ENCODE measurements at regions not wholly inside any gene's neighbourhood (a gene's known extent, or its start where the extent isn't known, plus 50 kb on each side); places are given as distances from the start of the nearest gene placed in this dataset.
A peak's percentile ranks its signal among the peaks of the same experiment; 100 is the strongest.

DNA sequence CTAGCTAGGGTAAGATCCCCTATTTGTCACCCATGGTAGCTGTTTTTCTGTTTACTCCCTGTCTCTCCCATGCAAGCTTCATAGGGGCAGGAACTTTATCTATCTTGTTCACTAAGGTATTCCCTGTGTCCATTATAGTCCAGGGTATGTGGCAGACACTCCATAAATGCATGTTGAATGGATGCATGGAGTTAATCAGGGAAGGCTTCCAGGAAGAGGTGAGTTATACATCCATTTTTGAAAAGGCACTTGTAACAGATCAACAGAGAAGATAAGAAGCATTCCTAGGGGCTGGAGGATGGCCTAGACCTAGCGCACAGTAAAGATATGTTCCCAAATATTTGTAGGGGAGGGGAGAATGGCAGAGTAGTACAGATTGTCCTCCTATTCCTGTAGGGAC lies 130.3 kb downstream of the BUD13 start:
- DNase-seq = no peak

DNA sequence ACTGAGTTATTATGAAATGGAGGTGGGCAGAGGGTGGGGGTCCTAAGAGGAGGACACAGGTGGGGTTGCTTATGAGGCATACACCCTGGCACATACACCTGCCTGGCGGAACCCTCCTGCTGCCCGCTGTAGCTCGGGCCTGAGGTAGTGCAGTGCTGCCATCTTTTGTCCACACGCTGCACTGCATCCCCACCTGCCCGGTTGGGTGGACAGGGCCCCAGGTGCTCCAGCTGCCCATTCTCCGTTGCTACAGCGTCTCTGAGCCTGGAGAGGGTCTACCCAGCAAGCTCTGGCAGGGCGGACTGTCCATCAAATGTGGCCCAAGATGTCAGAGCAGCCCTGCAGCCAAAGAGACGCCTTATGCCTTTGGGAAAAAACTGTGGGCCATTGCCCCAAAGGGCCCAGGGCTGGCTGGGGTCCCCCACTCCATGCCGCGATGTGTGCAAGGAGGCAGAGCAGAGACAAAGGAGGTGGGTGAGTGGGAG lies 131.2 kb downstream of the BUD13 start:
- DNase-seq = peak; percentile 47

DNA sequence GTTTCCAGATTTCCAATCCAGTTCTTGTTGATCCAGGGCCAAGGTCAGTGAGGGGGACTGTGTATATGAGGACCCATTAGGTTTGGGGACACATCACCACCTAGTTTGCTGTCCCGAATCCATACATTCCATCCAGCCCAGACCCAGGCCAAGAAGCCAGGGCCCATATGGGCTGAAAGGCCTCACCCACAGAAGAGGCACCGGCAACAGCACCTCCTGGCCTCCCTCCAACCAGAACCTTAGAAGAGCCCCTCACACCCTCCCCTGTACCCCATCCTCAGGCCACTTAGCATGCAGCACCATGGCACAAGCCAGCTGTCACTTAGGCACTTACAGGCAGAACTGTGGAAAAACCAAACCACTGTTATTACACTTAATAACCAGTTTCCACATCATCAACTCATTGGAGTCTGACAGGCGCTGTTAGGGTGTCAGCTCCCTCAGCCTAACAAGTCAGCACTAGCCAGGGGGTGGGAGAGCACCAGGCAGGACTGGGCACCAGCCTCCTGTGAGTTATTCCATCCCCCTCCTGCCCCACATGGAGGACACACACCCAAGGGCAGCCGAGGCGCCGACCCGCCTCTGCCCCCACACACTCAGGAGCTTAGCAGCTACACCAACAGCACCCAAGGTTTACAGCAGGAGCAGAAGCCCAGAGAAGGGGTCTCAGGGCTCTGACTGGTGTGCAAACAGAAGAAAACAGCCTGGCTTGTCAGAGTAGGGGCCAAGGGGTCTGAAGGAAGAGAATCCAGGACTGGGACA lies 132.0 kb downstream of the BUD13 start:
- no peak for DNase-seq

DNA sequence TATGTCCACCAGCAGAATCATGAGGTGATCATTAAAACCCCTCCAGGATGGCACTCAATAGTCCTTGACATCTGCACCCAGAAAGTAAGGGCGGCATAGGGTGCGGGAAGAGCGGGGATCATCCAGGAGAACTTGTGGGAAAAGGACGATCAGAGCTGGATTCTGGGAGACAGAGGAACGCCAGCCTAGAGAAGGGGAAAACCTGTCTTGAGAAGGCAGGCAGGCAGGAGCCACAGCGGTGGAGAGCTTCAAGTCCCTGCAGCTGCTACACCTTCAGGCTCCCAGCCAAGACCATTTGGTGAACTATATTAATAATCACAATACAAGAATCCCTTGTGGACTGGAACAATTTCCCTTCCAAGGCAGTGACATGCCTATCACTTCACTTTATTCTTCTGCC lies 134.3 kb downstream of the BUD13 start:
- DNase-seq = no peak

DNA sequence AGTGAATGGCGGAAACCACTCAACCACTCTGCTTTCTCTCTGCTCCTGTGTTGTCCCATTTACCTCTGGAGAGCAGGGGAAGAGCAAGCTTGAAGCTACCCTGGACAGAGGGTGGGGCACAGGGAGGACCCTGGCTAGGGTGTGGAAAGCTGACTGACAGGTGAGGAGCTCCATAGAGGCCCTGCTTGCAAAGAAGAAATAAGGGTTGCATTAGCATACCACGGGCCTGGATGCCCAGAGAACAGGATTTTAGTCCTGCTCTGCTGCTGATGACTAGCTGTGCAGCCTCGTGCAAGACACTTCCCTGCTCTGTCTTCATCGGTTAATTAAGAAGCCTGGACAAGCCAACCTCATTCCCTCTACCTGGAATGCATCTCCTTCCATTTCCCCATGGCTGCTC lies 135.0 kb downstream of the BUD13 start:
- no peak for DNase-seq

DNA sequence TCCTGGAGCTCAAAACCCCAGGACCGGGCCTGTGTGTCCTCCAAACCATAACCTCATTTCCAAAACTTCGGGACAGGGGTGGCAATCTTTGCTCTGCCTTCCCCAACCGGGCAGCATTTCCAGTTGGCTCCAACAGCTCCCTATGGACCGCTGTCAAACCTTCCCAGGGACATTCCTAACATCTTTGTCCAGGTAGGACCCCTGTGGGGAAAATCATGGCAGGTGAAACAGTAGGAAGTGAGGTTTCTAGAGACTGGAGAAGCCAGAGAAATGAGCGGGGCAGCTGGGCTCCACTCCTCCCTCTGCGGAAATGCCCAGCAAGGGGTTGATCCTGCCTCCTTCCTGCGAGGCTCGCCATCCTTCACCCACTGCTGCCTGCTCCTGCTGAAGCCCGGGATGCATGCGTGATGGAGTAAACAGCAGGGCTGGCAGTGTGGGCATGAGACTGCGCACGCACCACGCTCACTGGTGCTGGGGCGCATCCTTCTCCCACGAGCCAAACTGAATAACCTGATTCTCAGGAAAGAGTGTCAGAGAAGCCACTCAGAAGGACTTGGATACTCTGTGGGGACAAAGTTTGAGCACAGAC lies 136.4 kb downstream of the BUD13 start:
- no peak for DNase-seq

DNA sequence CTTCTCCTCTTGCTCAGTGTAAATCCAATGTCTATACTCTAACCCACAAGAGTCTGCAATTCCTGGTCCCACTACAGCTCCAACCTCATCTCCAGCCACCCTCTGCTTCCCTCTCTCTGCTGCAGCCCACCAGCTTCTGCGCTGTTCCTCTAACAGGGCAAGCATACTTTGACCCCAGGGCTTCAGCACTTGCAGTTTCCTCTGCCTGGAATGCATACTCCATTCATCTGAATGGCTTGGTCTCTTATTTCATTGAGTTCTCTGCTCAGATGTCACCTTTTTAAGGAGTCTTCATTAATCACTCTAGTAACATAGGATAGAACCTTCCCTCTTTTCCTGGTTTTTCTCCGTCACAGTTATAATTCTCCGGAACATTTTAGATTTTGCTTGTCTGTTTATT lies 141.6 kb downstream of the BUD13 start:
- DNase-seq = no peak

DNA sequence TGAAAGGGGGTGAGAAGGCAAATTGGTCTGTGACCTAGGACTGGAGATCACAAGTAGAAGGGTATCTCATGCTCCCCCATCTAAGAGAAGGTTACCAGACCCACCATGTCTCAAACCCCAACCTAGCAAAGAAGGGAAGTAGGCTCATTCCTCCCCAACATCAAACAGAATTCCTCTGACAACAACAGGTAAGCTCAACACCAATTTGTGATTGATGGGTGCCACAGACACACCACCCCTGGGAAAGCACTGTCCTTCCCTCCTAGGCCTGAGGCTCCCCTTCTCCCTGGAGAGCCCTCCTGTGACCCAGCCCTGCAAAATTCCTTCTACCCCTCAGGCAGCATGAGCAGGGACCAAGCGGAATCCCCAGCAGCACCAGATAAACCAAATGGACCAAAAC lies 154.3 kb downstream of the BUD13 start:
- no peak for DNase-seq

DNA sequence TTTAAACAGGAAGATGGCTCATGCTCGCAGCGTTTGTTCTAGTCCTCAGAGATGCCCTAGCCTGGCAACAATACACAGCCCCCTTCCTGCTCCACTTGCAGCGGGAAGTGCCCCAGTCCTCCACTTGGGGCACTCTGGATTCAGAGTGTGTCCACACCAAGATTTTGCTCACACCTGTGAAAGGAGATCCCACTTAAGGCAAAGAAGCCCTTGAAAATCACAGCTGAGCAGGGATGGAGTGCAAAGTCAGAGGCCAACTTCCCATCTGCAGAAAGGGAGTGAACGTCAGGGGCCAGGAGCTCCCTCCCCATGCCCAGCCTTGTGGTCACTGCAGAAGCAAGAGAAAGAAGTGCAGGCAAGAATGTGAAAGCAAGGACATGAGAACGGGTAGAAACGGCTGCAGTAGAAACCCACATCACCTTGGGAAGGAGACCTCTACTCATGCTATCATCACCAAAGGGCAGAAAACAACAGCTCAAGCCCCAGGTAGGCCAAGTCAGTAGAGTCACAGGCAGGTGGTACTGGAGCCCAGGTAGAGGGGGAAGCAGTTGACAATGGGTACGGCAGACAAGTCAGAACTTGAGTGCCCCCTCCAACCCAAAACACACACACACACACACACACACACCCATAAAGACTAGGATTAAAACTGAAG lies 157.4 kb downstream of the BUD13 start:
- no peak for DNase-seq

DNA sequence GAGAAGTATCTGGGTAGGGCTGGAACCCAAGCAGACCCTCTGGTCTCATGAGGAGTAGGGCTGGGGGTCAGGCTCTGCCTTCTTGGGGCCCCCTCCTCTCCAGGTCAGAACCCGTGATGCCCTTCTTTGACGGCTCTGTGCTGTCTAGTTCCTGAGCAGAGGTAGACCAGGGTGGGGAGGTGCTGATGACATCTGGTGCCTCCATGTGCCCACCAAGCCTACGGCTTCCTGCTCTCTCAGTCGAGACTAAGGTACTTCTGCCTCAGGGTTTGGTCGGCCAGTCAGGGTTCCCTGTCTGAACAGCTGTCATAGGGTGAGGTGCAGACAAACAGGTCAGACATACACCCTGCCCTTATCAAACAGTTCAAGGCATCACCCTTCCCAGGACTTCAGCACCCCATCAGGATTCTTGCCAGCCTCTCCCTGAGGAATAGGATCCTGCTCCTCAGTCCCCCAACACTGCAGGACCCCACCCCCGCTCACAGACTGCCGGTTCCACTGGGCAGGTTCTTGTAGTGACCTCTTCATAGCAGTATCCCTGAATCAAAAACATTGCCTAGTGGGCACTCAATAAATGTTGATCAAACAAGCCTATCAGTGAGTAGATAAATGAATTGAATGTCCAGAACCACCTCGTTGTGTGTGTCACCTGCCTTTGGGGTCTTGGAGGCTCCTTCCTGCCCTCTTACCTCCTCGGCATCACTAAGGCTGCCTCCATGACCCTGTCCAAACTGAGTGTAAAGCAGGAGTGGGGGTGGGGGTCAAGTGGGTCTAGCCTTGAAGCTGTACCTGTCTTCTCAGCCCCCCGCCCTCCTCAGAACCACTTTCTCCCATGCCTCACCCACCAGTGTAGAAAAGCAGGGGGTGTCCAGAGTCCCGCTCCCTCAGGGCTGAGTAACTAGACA lies 158.2 kb downstream of the BUD13 start:
- no peak for DNase-seq

DNA sequence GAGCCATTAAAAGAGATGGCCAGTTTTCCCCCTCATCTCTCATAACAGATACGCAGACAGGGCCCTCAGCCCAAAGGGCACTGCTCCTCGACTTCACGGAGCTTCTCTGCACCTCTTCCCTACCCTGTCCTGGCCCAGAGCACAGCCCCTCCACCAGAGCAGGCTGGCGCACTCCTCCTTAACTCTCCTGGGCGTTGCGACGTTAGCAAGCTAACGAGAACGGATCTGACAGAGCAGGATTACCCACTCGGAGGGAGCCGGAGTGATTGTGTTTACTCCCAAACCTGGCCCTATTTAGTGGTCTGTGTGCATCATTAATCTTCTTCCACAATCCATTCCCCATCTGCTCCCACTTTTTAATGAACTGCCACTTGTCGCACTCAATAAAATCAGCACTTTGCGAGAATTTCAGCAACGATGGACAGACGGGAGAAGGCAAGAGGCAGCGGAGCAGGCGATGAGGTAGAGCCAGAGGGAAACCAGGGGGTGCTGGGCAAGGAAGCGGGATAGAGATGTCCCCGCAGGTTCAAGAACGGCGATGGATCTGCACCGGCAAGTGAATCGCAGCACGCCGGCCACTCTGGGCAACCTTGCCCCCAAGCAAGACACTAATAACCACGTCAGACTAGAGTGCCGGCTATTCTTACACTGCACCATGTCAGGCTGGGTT lies 159.4 kb downstream of the BUD13 start:
- DNase-seq = no peak

DNA sequence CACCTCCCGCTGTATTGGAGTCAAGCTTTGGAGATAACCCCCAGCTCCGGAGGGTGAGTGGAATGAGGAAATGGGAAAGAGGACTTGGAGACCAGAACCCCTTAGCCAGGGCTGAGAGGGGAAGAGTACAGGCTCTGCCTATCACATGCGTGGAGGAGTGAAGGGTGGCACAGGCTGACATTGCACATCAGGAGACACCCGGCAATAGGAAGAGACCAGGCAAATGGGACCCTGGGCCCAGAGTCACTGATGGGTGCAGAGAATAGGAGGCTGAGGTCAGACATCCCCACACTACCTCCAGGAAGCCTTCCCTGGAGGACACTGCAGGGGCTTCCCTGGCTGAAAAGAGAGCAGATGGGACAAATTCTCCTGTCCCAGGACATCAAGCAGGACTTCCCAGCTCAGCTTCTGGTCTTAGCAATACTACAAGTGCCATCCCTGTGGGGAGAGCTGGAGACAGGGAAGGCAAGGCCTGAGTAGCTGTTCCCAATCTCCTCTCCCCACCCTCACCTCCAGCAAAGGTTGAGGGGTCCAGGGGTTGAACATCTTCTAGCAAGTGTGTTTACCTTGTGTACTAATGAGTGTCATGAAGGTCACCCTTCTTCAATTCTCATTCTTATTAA lies 160.7 kb downstream of the BUD13 start:
- no peak for DNase-seq

DNA sequence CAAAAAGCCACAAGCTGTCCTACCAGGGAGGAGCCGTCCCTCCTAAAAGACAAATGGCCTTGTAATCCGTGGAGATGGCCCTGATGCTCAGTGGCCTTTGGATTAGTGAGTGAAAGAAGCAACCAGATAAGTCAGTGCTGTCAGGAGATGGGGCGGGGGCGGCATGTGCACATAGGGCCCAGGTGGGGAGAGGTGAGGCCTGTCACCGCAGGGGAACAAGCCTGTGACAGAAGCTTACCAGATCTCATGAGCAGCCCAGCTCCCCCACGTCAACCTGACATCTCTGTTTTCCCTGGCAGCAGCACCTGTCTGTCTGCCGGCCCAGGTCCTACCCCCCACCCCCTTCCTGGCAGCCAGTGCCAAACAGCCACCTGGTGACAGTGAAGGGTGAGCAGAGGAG lies 162.6 kb downstream of the BUD13 start:
- no peak for DNase-seq

DNA sequence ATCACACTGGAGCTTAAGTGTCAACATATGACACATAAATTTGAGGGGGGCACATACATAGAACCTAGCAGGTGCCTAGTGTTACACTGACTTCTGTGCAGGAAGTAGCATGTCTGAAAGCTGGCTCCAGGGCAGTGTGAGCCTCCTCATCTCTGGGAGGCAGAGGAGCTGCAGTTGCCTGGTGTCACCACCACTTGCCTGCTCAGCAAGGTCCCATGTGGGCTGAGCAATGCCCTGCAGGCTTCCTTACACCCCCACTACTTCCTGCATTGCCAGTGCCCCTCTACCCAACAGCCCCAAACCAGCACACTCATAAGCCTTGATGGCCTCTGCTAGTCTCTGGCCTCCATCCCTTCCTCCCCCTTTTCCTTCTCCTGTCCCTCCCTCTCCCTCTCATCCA lies 165.8 kb downstream of the BUD13 start:
- DNase-seq = no peak

DNA sequence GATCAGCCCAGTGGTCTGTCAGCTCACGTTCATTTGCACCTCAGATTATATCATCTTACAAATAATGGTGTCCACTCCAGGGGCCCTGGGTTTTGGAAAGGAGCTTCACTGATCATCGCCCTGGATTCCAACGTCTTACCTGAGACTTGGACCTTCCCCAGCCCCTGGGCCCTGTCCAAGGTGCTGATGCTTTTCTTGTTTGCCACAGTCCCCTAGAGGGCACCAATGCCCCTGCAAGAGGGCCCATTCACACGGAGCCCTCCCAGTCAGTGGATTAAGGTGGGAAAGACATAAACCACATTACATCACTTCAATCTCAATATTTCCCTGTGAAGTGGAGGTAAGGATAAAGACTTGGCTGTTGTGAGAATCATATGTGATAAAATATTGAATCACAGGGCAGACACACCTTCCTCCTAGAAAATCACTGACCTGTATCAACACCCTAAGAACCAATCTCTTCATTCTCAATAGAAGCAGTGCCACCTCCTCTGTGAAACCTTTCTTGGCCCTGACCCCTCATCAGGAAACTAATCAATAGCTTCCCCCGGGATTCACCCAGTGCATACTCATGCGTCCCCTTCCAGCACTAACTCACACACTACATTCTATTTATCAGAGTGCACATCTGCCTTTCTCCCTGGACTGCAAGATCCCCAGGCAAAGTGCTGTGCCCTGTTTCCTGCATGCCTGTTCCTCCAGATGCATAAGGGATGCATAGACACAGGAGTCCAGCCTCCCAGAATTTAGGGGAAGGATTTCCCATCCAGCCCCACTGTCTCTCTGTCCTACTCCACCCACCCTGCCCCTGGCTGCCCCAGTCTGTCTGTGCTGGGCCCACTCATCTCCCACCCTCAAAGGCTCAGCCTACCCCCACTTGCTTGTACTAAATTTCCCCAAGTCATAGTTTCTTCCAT lies 167.0 kb downstream of the BUD13 start:
- peak; percentile 42 for DNase-seq

DNA sequence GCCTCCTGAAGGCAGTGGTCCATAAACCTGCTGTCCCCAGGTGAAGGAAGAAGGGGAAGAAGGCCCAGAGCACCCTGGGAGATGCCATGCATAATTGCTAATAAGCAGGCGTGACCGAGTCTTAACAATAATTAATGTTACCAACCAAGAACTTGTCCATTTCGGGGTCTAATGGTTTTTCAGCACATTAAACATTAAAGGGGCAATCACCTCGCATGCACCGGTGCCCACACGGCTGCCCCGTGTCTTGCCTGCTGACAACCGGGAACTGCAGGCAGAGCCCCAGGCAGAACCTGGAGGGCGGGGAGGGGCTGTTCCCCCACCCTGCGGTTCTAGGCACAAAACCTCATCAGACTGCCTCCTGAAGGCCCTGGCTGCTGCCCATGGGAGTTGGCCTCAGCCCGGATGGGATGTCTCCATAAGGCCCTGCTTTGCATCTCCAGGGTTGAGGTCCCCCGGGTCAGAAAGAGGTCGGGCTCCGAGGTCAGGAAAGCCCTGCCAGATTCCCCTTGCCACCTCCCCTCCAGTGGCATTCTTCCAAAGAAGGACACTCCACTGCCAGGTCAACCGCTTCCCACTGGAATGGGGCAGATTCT lies 169.0 kb downstream of the BUD13 start:
- no peak for DNase-seq

DNA sequence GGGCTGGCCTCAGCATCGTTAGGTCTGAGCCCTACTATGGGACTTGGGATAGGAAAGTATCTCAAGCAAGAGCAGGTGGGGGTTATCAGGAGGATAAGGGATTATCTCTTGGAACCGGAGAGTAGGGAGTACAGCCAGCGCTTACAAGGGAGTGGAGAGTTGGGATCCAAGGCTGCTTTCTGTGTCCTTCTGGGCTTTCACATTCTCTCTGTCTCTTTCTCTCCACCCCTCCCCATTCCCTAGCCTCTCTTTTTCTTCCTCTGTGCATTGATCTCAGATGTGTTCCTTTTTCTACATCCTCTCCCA lies 170.2 kb downstream of the BUD13 start:
- DNase-seq = no peak

DNA sequence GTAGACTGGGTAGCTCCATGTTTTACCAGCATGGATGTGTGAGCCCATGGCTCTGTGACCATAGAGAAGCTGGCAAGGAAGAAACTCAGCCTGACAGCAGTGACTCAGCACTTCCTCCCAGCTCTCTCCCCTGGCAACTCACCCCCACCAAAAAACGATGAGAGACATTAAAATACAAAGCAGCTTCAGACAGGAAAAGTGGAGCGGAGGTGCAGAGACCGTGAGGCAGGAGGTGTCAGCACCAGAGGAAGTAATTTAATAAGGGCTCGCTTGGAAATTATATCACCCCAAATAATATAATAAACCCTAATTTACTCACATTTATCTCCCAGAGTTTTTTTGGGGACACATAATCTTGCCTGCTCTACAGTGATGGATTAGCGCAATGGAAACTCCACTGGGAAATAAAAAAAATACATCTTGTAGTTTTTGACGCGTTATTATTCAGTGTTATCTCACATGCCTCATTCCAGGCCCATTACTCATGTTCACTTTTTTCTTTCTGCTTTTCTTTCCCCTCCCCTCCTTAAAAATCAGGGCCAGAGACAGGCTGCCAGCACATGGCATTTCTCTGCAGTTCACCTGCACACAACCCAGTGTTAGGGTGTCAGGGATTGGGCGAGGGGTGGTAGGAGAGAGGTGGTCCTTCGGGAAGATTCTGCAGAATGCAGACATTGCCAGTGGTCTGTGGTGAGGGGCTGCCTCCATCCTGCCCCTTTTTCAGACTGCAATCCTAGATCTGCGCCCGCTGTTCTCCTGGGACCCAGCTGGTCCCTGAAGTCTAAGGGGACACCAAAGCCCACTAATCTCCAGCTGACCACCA lies 170.8 kb downstream of the BUD13 start:
- DNase-seq = no peak

DNA sequence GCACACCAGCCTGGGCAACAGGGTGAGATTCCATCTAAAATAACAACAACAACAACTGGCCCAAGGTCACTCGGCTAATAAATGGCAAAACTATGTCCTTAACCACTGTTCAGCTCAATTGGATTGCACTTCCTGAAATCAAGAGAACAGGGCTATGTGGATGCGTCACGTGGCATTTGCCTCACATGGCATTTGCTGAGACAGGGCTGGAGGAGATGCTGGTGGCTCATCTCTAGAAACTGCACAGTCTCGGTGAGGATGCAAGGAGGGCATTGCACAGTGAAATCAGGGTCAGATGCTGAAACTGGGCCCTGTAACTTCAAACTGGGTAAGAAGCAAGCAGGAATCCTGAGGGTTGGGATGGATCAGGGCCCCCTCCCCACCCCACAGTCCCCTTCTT lies 171.9 kb downstream of the BUD13 start:
- DNase-seq = no peak

DNA sequence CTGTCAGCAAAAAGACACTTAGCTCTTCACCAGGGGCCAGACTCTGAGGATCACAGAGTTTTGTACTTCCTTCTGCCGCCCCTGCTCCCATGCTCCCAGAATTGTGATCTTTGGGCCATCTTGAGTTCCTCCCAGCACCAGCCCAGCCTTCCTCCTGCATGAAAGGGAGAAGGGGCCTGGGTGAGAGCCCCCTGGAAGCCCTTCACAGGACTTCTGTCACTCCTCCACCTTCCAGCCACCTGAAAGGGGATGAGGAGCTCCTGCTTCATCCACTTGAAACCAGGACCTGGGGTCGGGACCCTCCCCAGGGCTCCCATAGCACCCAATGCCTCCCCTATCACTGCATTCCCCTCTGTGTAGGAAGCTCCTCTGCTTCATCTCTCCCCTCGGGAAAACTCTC lies 174.2 kb downstream of the BUD13 start:
- no peak for DNase-seq

Data from stimulated activated CD4-positive, alpha-beta T cell treated with anti-CD3 and anti-CD28 coated beads, Interleukin-15, amount 100 ng/mL, for 24 hours (primary cell).